CD14-positive monocyte (primary cell): ENCODE measurements at regions not wholly inside any gene's neighbourhood (a gene's known extent, or its start where the extent isn't known, plus 50 kb on each side); places are given as distances from the start of the nearest gene placed in this dataset.

Experiments used
- DNase-seq, 3 donors: peaks; one replicate each; pipeline ENCODE4 v3.0.0-alpha.2; 2011 to 2022
- H2AFZ ChIP-seq: 2 replicates; pipeline ENCODE4 v1.6.0; 2012; ENCODE audit warnings: mild to moderate bottlenecking, low read depth, low read length, inconsistent platforms; ENCODE audit not compliant: insufficient read depth, poor library complexity, severe bottlenecking
- H3K27ac ChIP-seq, 2 donors: 1 replicate in 1 of 2; 2 replicates in 1 of 2; pipeline ENCODE4 v1.5.1; 2012 to 2013; ENCODE audit warnings: low read length in 2 of 2, control low read depth in 1 of 2, inconsistent platforms in 1 of 2, low read depth in 1 of 2, mild to moderate bottlenecking in 1 of 2
- H3K27me3 ChIP-seq, 2 donors: one replicate each; pipeline versions ENCODE4 v1.6.0 to v1.6.1; 2011 to 2013; ENCODE audit warnings: low read length in 2 of 2; ENCODE audit not compliant: control insufficient read depth in 2 of 2, insufficient read depth in 2 of 2
- H3K36me3 ChIP-seq, 2 donors: replicated peaks in 1 of 2; 1 replicate in 1 of 2; 2 replicates in 1 of 2; pipeline versions ENCODE4 v1.5.1 to v1.6.1; 2012 to 2013; ENCODE audit warnings: low read length in 2 of 2, control low read depth in 1 of 2, inconsistent platforms in 1 of 2, mild to moderate bottlenecking in 1 of 2; ENCODE audit not compliant: insufficient read depth in 2 of 2, control insufficient read depth in 1 of 2
- H3K4me1 ChIP-seq, 2 donors: 1 replicate in 1 of 2; 2 replicates in 1 of 2; pipeline versions ENCODE4 v1.5.1 to v1.6.1; 2012 to 2013; ENCODE audit warnings: low read length in 2 of 2, control low read depth in 1 of 2, inconsistent platforms in 1 of 2, mild to moderate bottlenecking in 1 of 2, moderate library complexity in 1 of 2; ENCODE audit not compliant: insufficient read depth in 2 of 2, control insufficient read depth in 1 of 2
- H3K4me2 ChIP-seq: replicated peaks from 2 replicates; pipeline ENCODE3; 2012; ENCODE audit warnings: low read length, moderate library complexity, mild to moderate bottlenecking; ENCODE audit not compliant: poor library complexity, severe bottlenecking; ENCODE audit errors: extremely low read depth
- H3K4me3 ChIP-seq, 3 experiments: fragments of 200-600 bp in 1 of 3; sonication (generic) in 1 of 3; replicated peaks in 1 of 3; 1 replicate in 2 of 3; 2 replicates in 1 of 3; pipeline ENCODE4 v1.5.1; 2011 to 2013; ENCODE audit warnings: low read length in 3 of 3, mild to moderate bottlenecking in 3 of 3, control low read depth in 2 of 3, low read depth in 2 of 3, inconsistent platforms in 1 of 3, moderate library complexity in 1 of 3
- H3K79me2 ChIP-seq: 2 replicates; pipeline ENCODE4 v1.6.0; 2012; ENCODE audit warnings: mild to moderate bottlenecking, control low read depth, inconsistent platforms, low read length, moderate library complexity; ENCODE audit not compliant: insufficient read depth
- H3K9ac ChIP-seq: 2 replicates; pipeline ENCODE4 v1.6.0; 2017; ENCODE audit warnings: low read length, mild to moderate bottlenecking; ENCODE audit not compliant: insufficient read depth, poor library complexity, severe bottlenecking
- H3K9me3 ChIP-seq, 2 donors: replicated peaks in 1 of 2; 1 replicate in 1 of 2; 2 replicates in 1 of 2; pipeline versions ENCODE4 v1.5.1 to v1.6.1; 2012 to 2013; ENCODE audit warnings: low read length in 2 of 2, control low read depth in 1 of 2; ENCODE audit not compliant: control insufficient read depth in 1 of 2, insufficient read depth in 1 of 2
- H4K20me1 ChIP-seq: 2 replicates; pipeline ENCODE4 v1.6.0; 2012; ENCODE audit warnings: mild to moderate bottlenecking, low read length, control low read depth, moderate library complexity; ENCODE audit not compliant: insufficient read depth
- H3K27ac Mint-ChIP-seq, 7 donors: one replicate each; pipeline ENCODE4 v1.8.0; 2020; ENCODE audit warnings: mild to moderate bottlenecking in 7 of 7, mixed read lengths in 7 of 7, moderate library complexity in 6 of 7, inconsistent platforms in 2 of 7
- H3K27me3 Mint-ChIP-seq, 3 donors: one replicate each; pipeline ENCODE4 v1.8.0; 2021 to 2022; ENCODE audit warnings: low read depth in 3 of 3, mild to moderate bottlenecking in 3 of 3, mixed read lengths in 3 of 3, moderate library complexity in 3 of 3, inconsistent platforms in 1 of 3
- H3K36me3 Mint-ChIP-seq, 2 donors: one replicate each; pipeline ENCODE4 v1.8.0; 2020; ENCODE audit warnings: mixed read lengths in 2 of 2, inconsistent platforms in 1 of 2, mild to moderate bottlenecking in 1 of 2
- H3K4me1 Mint-ChIP-seq: one replicate; pipeline ENCODE4 v1.8.0; 2020; ENCODE audit warnings: mild to moderate bottlenecking, mixed read lengths
- H3K4me3 Mint-ChIP-seq, 2 donors: one replicate each; pipeline ENCODE4 v1.8.0; 2020; ENCODE audit warnings: mild to moderate bottlenecking in 2 of 2, mixed read lengths in 2 of 2, moderate library complexity in 1 of 2
- H3K9me3 Mint-ChIP-seq, 7 donors: one replicate each; pipeline ENCODE4 v1.8.0; 2020 to 2022; ENCODE audit warnings: mixed read lengths in 7 of 7, mild to moderate bottlenecking in 6 of 7, moderate library complexity in 6 of 7, inconsistent platforms in 2 of 7
- CTCF ChIP-seq: fragments of 200-600 bp; IDR thresholded peaks from one replicate; pipeline ENCODE4 v1.8.0; 2022; ENCODE audit warnings: antibody characterized with exemption, mild to moderate bottlenecking
- WGBS: methylation state at CpG from one replicate; pipeline ENCODE4 v1.1.5; 2013; ENCODE audit warnings: missing lambda C conversion rate; ENCODE audit not compliant: insufficient coverage; 5-methylcytosine and 5-hydroxymethylcytosine counted together
- intact Hi-C, 2 donors: fragments of 100-400 bp; cut with micrococcal nuclease; formaldehyde crosslinking; loops; one replicate each; pipeline versions ENCODE4 v1.15.0 to v1.15.1; 2023

GRCh38 chr11:92782806-92783205, 186.6 kb upstream of the MTNR1B start:
- Histone ChIP-seq H3K4me3 (no peak overlapping the region), H3K27me3 (no peaks in the 10 kb centered on the region), H3K27ac (no peak overlapping the region), H2AFZ (no peak overlapping the region), H3K4me1 (no peaks in the 10 kb centered on the region), H3K9ac (no peak overlapping the region), H3K79me2 (no peaks in the 10 kb centered on the region), H4K20me1 (no peaks in the 10 kb centered on the region), H3K9me3 (no peaks in the 10 kb centered on the region), H3K4me2 (no peak overlapping the region), H3K36me3 (no peaks in the 10 kb centered on the region)
- peaks cover 0 to 2% (median 0%) of the 10 kb centered on the region in 3 donors for H3K27me3 Mint-ChIP-seq
- peaks cover 0 to 6% (median 0%) of the 10 kb centered on the region in 7 donors for H3K9me3 Mint-ChIP-seq
- H3K36me3 Mint-ChIP-seq = no peaks in the 10 kb centered on the region
- no peak overlapping the region for H3K4me3 Mint-ChIP-seq
- H3K27ac Mint-ChIP-seq = no peak overlapping the region
- no peaks in the 10 kb centered on the region for H3K4me1 Mint-ChIP-seq
- TF ChIP-seq CTCF = no peak
- 60% methylated on average over 1 of the region's 5 CpGs for WGBS
- intact Hi-C loops = no loop called here
- no peak for DNase-seq

- TF ChIP-seq CTCF = no peak
- H3K27me3 Mint-ChIP-seq = peaks cover 0 to 2% (median under 1%) of the 10 kb centered on the region in 3 donors
Observed at GRCh38 chr11:92784331-92784730, 185.1 kb upstream of the MTNR1B start.

More at GRCh38 chr11:92784331-92784730, 185.1 kb upstream of the MTNR1B start:
- H3K9me3 Mint-ChIP-seq = peaks cover 0 to 6% (median 0%) of the 10 kb centered on the region in 7 donors
- no CpG with 5 or more reads among the region's 6 CpGs for WGBS
- H3K4me2 ChIP-seq = no peak overlapping the region
- intact Hi-C loops = loop anchor here in 1 of 2 donors (1.0 kb wide), 1 partner anchor 18 kb away; no protein-coding TSS in a partner anchor
- H3K4me3 Mint-ChIP-seq = no peak overlapping the region
- no peaks in the 10 kb centered on the region for H4K20me1 ChIP-seq
- H3K4me1 Mint-ChIP-seq = no peaks in the 10 kb centered on the region
- no peak overlapping the region for H3K27ac Mint-ChIP-seq
- no peak for DNase-seq
- no peaks in the 10 kb centered on the region for H3K9me3 ChIP-seq
- H3K36me3 Mint-ChIP-seq = no peaks in the 10 kb centered on the region
- no peak overlapping the region for H2AFZ ChIP-seq
- H3K27ac ChIP-seq = no peak overlapping the region
- no peak overlapping the region for H3K4me3 ChIP-seq
- no peaks in the 10 kb centered on the region for H3K79me2 ChIP-seq
- H3K27me3 ChIP-seq = no peaks in the 10 kb centered on the region
- H3K36me3 ChIP-seq = no peaks in the 10 kb centered on the region
- H3K9ac ChIP-seq = no peak overlapping the region
- H3K4me1 ChIP-seq = no peaks in the 10 kb centered on the region
